ENCODE measurements at regions not wholly inside any gene's neighbourhood (a gene's known extent, or its start where the extent isn't known, plus 50 kb on each side); places are given as distances from the start of the nearest gene placed in this dataset.

- no peak for DNase-seq (ENCODE audit: low read depth)
Measured at GRCh38 chr9:88792502-88792901, 198.8 kb upstream of the S1PR3 start.

GRCh38 chr9:88794100-88794499, 197.2 kb upstream of the S1PR3 start:
- DNase-seq (ENCODE audit: low read depth), result no peak

- DNase-seq (ENCODE audit: low read depth), result no peak
Measured at GRCh38 chr9:88796947-88797346, 194.3 kb upstream of the S1PR3 start.

GRCh38 chr9:88798476-88798875, 192.8 kb upstream of the S1PR3 start:
- no peak for DNase-seq (ENCODE audit: low read depth)

GRCh38 chr9:88799541-88800328, 191.5 kb upstream of the S1PR3 start:
- no peak for DNase-seq (ENCODE audit: low read depth)

- DNase-seq (ENCODE audit: low read depth), result no peak
Measured at GRCh38 chr9:88800329-88800682, 191.0 kb upstream of the S1PR3 start.

- DNase-seq (ENCODE audit: low read depth), result no peak
Measured at GRCh38 chr9:88801214-88801796, 190.0 kb upstream of the S1PR3 start.

- DNase-seq (ENCODE audit: low read depth), result no peak
Measured at GRCh38 chr9:88802533-88802932, 188.7 kb upstream of the S1PR3 start.

- DNase-seq (ENCODE audit: low read depth), result peak; percentile 67
Measured at GRCh38 chr9:88803546-88804253, 187.6 kb upstream of the S1PR3 start.

- DNase-seq (ENCODE audit: low read depth), result peak; percentile 38
Measured at GRCh38 chr9:88804254-88804596, 187.0 kb upstream of the S1PR3 start.

GRCh38 chr9:88805217-88805943, 185.9 kb upstream of the S1PR3 start:
- DNase-seq (ENCODE audit: low read depth), result no peak

GRCh38 chr9:88807426-88807825, 183.8 kb upstream of the S1PR3 start:
- no peak for DNase-seq (ENCODE audit: low read depth)

GRCh38 chr9:88808019-88808656, 183.1 kb upstream of the S1PR3 start:
- DNase-seq (ENCODE audit: low read depth), result peak; percentile 24

- DNase-seq (ENCODE audit: low read depth), result no peak
Measured at GRCh38 chr9:88808761-88809354, 182.4 kb upstream of the S1PR3 start.

GRCh38 chr9:88809355-88810161, 181.7 kb upstream of the S1PR3 start:
- DNase-seq (ENCODE audit: low read depth), result peak; percentile 53

- no peak for DNase-seq (ENCODE audit: low read depth)
Measured at GRCh38 chr9:88810826-88811225, 180.4 kb upstream of the S1PR3 start.

- DNase-seq (ENCODE audit: low read depth), result no peak
Measured at GRCh38 chr9:88811511-88811910, 179.8 kb upstream of the S1PR3 start.

- DNase-seq (ENCODE audit: low read depth), result no peak
Measured at GRCh38 chr9:88812938-88813637, 178.2 kb upstream of the S1PR3 start.

GRCh38 chr9:88813638-88814209, 177.5 kb upstream of the S1PR3 start:
- DNase-seq (ENCODE audit: low read depth), result no peak

GRCh38 chr9:88814577-88814976, 176.7 kb upstream of the S1PR3 start:
- DNase-seq (ENCODE audit: low read depth), result peak; percentile 50

Data from amniotic epithelial cell (primary cell).